ENCODE measurements at regions not wholly inside any gene's neighbourhood (a gene's known extent, or its start where the extent isn't known, plus 50 kb on each side); places are given as distances from the start of the nearest gene placed in this dataset.

GRCh38 chr13:97712770-97713169 is 240.7 kb upstream of the IPO5 start:
- FAIRE-seq (no peak), ATAC-seq (no peak), DNase-seq (ENCODE audit: low read depth, low spot score) (no peak)
- Histone ChIP-seq H3K36me3 (ENCODE audit: control insufficient read depth in 2 of 2, insufficient read depth in 2 of 2, low read length in 1 of 2) (no peaks in the 10 kb centered on the region), H3K4me3 (no peak overlapping the region), H4K20me1 (ENCODE audit: control insufficient read depth, insufficient read depth) (no peaks in the 10 kb centered on the region), H2AFZ (ENCODE audit: control insufficient read depth, low read depth, low read length) (no peak overlapping the region), H3K27ac (ENCODE audit: control insufficient read depth, insufficient read depth) (no peak overlapping the region), H3K79me2 (ENCODE audit: control insufficient read depth, insufficient read depth, low read length) (no peaks in the 10 kb centered on the region), H3K9ac (ENCODE audit: control insufficient read depth, insufficient read depth, low read length) (no peak overlapping the region), H3K4me2 (ENCODE audit: control insufficient read depth, insufficient read depth) (no peak overlapping the region), H3K4me1 (ENCODE audit: control insufficient read depth, insufficient read depth, low read length) (no peaks in the 10 kb centered on the region), H3K9me3 (replicated peaks; ENCODE audit: control insufficient read depth, insufficient read depth, low read length) (no peaks in the 10 kb centered on the region), H3K27me3 (replicated peaks in 1 of 2; ENCODE audit: control insufficient read depth in 2 of 2, insufficient read depth in 2 of 2, low read length in 1 of 2) (no peaks in the 10 kb centered on the region)
- CTCF ChIA-PET, result no interaction called here
- SMC1A ChIA-PET (ENCODE audit: uncharacterized antibody, unreplicated experiment), result interaction anchor here (1.1 kb wide), 1 partner anchor 13 kb away, joined by 3 read pairs; no protein-coding TSS in a partner anchor
- in situ Hi-C loops (cut with MboI), result no loop called here
- POLR2A ChIA-PET, result interaction anchor here (1.0 kb wide), 1 partner anchor 10 kb away, joined by 3 read pairs; no protein-coding TSS in a partner anchor
- WGBS (ENCODE audit: insufficient coverage, insufficient replicate concordance, low lambda C conversion rate, missing lambda C conversion rate), result 0% methylated on average over 1 of the region's 1 CpG
- BruUV-seq (replicated peaks), result no TSS peak
- intact Hi-C loops (cut with micrococcal nuclease; ENCODE audit: unreplicated experiment), result no loop called here
- RAD21 ChIA-PET (ENCODE audit: unreplicated experiment), result no interaction called here
- TF ChIP-seq BMI1 (IDR thresholded peaks at IDR 0.05; ENCODE audit: borderline replicate concordance) (no peak), STAT1 (conservative IDR thresholded peaks at IDR 0.05) (no peak), SREBF2 (IDR thresholded peaks at IDR 0.05; ENCODE audit: low read length) (no peak), POU2F2 (IDR thresholded peaks at IDR 0.05; ENCODE audit: borderline replicate concordance, low read depth, low read length) (no peak), TARDBP (IDR thresholded peaks at IDR 0.05; ENCODE audit: borderline replicate concordance) (no peak), HDGF (IDR thresholded peaks at IDR 0.05) (no peak), BACH1 (IDR thresholded peaks at IDR 0.05; ENCODE audit: borderline replicate concordance) (no peak), SUPT20H (IDR thresholded peaks at IDR 0.05; ENCODE audit: borderline replicate concordance, control insufficient read depth, low read depth, low read length) (no peak), CUX1 (IDR thresholded peaks at IDR 0.05; ENCODE audit: insufficient replicate concordance, low read depth, low read length) (no peak), ZSCAN29 (IDR thresholded peaks at IDR 0.05) (no peak), SUZ12 (IDR thresholded peaks at IDR 0.05; ENCODE audit: unreplicated experiment) (no peak), CREB1 (IDR thresholded peaks at IDR 0.05; ENCODE audit: low read depth) (no peak), CHD4 (IDR thresholded peaks at IDR 0.05) (no peak), ZNF274 (IDR thresholded peaks at IDR 0.05; ENCODE audit: insufficient read depth, insufficient read length) (no peak)
- TF ChIP-seq, protein P1, sequence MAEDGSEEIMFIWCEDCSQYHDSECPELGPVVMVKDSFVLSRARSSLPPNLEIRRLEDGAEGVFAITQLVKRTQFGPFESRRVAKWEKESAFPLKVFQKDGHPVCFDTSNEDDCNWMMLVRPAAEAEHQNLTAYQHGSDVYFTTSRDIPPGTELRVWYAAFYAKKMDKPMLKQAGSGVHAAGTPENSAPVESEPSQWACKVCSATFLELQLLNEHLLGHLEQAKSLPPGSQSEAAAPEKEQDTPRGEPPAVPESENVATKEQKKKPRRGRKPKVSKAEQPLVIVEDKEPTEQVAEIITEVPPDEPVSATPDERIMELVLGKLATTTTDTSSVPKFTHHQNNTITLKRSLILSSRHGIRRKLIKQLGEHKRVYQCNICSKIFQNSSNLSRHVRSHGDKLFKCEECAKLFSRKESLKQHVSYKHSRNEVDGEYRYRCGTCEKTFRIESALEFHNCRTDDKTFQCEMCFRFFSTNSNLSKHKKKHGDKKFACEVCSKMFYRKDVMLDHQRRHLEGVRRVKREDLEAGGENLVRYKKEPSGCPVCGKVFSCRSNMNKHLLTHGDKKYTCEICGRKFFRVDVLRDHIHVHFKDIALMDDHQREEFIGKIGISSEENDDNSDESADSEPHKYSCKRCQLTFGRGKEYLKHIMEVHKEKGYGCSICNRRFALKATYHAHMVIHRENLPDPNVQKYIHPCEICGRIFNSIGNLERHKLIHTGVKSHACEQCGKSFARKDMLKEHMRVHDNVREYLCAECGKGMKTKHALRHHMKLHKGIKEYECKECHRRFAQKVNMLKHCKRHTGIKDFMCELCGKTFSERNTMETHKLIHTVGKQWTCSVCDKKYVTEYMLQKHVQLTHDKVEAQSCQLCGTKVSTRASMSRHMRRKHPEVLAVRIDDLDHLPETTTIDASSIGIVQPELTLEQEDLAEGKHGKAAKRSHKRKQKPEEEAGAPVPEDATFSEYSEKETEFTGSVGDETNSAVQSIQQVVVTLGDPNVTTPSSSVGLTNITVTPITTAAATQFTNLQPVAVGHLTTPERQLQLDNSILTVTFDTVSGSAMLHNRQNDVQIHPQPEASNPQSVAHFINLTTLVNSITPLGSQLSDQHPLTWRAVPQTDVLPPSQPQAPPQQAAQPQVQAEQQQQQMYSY (CRISPR knock-in tag; IDR thresholded peaks at IDR 0.05), result no peak

Data from GM12878 (cell line).